Germinal center (tissue), 1 donor: ENCODE measurements at regions not wholly inside any gene's neighbourhood (a gene's known extent, or its start where the extent isn't known, plus 50 kb on each side); places are given as distances from the start of the nearest gene placed in this dataset.
"Not testable (repeated sequence)": the region's sequence is repeated elsewhere in the genome, so short reads cannot be mapped to it uniquely, and the experiment has no call there.

Source experiments
- DNase-seq: peaks from one replicate; pipeline ENCODE4 v3.0.0; 2012; ENCODE audit warnings: mixed read lengths, low spot score

- DNase-seq, result no peak
Observed at GRCh38 chr3:144822671-144823070, 851.0 kb downstream of the DIPK2A start.

- no peak for DNase-seq
Observed at GRCh38 chr3:144831955-144832716, 860.5 kb downstream of the DIPK2A start.

- no peak for DNase-seq
Observed at GRCh38 chr3:144839991-144840390, 868.4 kb downstream of the DIPK2A start.

- DNase-seq, result no peak
Observed at GRCh38 chr3:144840866-144841265, 869.2 kb downstream of the DIPK2A start.

GRCh38 chr3:144843099-144843498 is 871.5 kb downstream of the DIPK2A start:
- no peak for DNase-seq

GRCh38 chr3:144852999-144853398 is 881.4 kb downstream of the DIPK2A start:
- no peak for DNase-seq

GRCh38 chr3:144854020-144854419 is 882.4 kb downstream of the DIPK2A start:
- DNase-seq, result not testable (repeated sequence)

- no peak for DNase-seq
Observed at GRCh38 chr3:144859161-144859560, 887.5 kb downstream of the DIPK2A start.

- no peak for DNase-seq
Observed at GRCh38 chr3:144864646-144865045, 893.0 kb downstream of the DIPK2A start.

GRCh38 chr3:144865948-144866347 is 894.3 kb downstream of the DIPK2A start:
- no peak for DNase-seq

- DNase-seq, result no peak
Observed at GRCh38 chr3:144866476-144866875, 894.9 kb downstream of the DIPK2A start.

GRCh38 chr3:144868506-144868905 is 896.9 kb downstream of the DIPK2A start:
- no peak for DNase-seq

- no peak for DNase-seq
Observed at GRCh38 chr3:144873066-144873465, 901.4 kb downstream of the DIPK2A start.

GRCh38 chr3:144875211-144875610 is 903.6 kb downstream of the DIPK2A start:
- DNase-seq, result no peak

GRCh38 chr3:144877356-144877755 is 905.7 kb downstream of the DIPK2A start:
- no peak for DNase-seq

GRCh38 chr3:144879701-144880100 is 908.1 kb downstream of the DIPK2A start:
- no peak for DNase-seq

GRCh38 chr3:144893980-144894379 is 922.4 kb downstream of the DIPK2A start:
- no peak for DNase-seq

- DNase-seq, result no peak
Observed at GRCh38 chr3:144894576-144894975, 923.0 kb downstream of the DIPK2A start.

- DNase-seq, result no peak
Observed at GRCh38 chr3:144900366-144900765, 928.7 kb downstream of the DIPK2A start.

GRCh38 chr3:144907581-144907980 is 936.0 kb downstream of the DIPK2A start:
- not testable (repeated sequence) for DNase-seq

GRCh38 chr3:144912968-144913367 is 941.3 kb downstream of the DIPK2A start:
- DNase-seq, result no peak

GRCh38 chr3:144915202-144915601 is 943.6 kb downstream of the DIPK2A start:
- no peak for DNase-seq

- DNase-seq, result no peak
Observed at GRCh38 chr3:144921710-144922109, 950.1 kb downstream of the DIPK2A start.
